LNCAP (cell line): ENCODE measurements at regions not wholly inside any gene's neighbourhood (a gene's known extent, or its start where the extent isn't known, plus 50 kb on each side); places are given as distances from the start of the nearest gene placed in this dataset.

Source experiments
- CTCF ChIP-seq: fragments of 450-650 bp; IDR thresholded peaks from 2 replicates; pipeline ENCODE4 v1.5.1; 2017; ENCODE audit warnings: mild to moderate bottlenecking

DNA sequence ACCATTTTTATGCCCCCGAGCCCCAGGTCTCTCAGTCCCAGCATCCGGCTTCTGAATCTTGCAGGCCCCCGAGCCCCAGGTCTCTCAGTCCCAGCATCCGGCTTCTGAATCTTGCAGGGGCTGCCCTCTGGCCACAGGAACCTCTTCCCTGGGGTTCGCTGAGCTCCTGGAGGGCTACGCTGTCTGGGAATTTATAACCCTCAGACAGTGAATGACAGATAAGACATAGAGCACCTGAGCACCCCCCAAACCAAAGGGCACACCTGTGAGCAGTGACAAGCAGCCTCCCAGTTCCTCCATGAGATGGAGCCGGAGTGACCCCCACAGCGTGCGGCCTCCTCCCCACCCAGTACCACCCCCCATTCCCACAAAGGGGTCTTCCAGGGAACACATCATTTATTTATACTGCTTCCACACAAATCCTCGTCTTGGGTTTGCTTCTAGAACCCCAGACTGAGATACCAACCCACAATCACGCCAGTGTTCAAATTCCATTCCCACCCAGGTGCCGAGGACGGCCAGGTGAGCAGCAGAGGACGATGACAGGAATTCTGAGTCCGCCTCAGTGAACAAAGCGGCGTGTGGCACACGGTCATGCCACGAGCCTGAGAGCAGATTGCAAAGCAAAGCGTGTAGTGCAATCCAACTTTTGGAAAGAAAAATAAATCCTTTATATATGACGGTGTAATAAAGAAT is 57.7 kb upstream of the FAM20C start:
- TF ChIP-seq CTCF = no peak

DNA sequence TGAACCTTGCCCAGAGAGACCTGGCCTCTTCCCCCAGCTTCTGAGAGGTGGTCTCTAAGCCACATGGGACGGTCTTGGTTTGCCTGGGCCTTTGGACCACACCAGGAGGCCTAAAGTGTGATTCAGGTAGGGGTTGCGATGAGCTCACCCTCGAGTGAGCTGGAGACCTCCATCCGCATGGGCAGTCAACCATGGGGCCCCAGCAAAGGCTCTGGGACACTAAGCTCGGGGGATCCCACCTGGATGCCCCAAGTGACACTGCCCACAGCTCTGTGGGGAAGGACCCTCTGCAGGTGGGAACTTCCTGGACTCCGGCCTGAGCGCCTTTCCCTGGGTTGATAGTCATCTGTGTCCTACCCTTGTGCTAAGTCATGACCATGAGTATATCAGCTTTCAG is 57.1 kb upstream of the FAM20C start:
- no peak for TF ChIP-seq CTCF

DNA sequence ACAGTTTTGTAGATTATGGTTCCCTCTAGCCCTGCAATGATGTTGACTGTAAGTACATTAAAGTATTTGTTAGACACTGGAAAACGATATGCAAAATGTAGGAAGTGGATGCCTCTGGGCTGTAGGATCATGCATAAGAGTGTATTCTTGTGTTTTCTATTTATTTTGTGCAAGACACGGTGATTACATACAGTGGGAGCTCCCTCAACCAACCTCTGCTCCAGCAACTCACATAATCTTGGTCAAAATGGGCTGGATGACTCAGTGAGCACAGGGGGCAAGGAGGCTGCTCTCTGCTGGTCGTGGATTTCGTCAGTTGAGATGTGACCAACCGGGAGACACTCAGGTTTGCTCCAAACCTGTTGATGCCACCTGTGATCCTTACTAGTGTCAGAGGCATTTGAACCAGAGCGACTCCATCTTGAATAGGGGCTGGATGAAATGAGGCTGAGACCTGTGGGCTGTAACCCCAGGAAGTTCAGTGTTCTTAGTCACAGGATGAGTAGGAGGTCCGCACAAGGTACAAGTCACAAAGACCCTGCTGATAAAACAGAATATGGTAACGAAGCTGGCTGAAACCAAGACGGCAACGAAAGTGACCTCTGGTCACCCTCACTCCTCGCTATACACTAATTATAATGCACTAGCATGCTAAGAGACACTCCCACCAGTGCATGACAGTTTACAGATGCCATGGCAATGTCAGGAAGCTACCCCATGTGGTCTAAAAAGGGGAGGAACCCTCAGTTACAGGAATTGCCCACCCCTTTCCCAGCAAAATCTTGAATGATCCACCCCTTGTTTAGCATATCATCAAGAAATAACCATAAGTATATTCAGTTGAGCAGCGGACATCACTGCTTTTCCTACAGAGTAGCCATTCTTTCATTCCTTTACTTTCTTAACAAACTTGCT is 56.4 kb upstream of the FAM20C start:
- TF ChIP-seq CTCF = no peak

DNA sequence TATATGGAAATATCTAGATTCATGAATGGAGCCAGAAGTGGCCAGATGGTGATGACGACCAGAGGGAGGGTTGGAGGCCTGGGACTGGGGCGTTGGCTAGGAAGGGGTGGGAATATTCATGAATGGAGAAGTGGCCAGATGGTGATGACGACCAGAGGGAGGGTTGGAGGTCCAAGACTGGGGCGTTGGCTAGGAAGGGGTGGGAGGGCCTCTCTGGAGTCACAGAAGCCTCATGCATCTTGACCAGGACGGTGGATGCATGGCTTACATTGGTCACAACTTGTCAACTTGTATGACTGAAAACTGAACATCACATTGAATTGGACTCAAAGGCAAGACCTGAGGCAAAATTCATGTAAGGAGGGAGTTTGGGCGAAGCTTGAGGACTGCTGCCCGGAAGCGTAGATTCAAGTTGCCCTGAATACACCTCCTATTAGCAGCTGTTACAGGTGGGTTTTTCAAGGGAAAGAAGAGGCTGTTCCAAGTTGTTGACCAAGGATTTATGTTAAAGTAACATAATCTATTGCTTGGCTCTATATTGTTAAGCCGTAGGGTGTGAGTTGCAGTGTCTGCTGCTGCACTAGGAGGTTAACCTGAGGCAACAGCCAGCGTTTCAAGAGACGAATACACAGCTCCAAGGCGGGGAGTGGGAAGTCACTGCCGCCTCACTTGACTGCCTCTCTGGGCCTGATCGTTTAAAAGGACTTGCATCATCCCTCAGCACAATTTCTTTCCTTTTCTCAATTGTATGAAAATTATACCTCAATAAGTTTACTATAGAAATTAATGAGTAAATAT is 55.1 kb upstream of the FAM20C start:
- TF ChIP-seq CTCF = no peak

GRCh38 chr7:139131-139530 is 53.2 kb upstream of the FAM20C start:
- TF ChIP-seq CTCF = no peak

DNA sequence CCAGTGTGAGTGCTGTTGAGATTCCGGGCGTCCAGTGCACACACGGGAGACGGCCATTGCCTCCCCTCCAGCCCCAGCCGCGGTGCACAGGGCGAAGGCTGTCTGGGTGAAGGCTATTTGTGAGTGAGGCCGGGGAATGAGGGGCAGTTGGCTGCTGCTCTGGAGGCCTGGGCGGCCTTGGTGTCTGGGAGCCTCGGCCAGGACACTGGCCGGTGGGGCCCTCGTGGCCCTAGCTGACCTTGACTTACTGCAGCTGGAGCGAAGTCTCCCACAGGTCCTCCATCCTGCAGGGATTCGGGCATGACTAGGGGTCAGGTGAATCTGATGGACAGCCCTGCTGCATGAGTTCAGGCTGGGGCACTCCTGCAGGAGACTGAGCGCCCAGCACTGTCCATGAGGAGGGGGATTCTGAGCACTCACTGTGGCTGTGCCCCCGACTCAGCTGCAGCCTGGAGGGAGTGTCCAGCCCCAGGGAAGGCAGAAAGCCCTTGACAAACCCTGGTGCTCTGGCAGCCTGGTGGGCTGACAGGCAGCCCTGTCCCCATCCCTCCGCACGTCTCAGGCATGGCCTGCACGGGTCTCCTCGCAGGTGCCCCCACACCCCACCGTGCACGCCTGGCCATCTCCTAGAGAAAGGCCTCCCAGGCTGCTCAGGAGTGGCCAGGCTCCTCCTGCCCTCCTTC is 52.7 kb upstream of the FAM20C start:
- no peak for TF ChIP-seq CTCF

GRCh38 chr7:140996-141395 is 51.4 kb upstream of the FAM20C start:
- no peak for TF ChIP-seq CTCF
